ENCODE measurements at regions not wholly inside any gene's neighbourhood (a gene's known extent, or its start where the extent isn't known, plus 50 kb on each side); places are given as distances from the start of the nearest gene placed in this dataset.

- no peak for DNase-seq
- Mint-ChIP-seq H3K27ac (no peak overlapping the region), H3K27me3 (ENCODE audit: low read depth in 2 of 2) (no peaks in the 10 kb centered on the region), H3K4me3 (no peak overlapping the region), H3K4me1 (no peaks in the 10 kb centered on the region), H3K36me3 (peaks cover 12% of the 10 kb centered on the region), H3K9me3 (no peaks in the 10 kb centered on the region)
- H3K36me3 ChIP-seq (ENCODE audit: control insufficient read depth, insufficient read depth, low read length): no peaks in the 10 kb centered on the region
- H3K27me3 ChIP-seq (ENCODE audit: control insufficient read depth, insufficient read depth, low read length): no peaks in the 10 kb centered on the region
- intact Hi-C loops (cut with micrococcal nuclease): no loop called here
- H3K9me3 ChIP-seq (ENCODE audit: control insufficient read depth, insufficient read depth, low read length): no peaks in the 10 kb centered on the region
- no peaks in the 10 kb centered on the region for H3K4me1 ChIP-seq (ENCODE audit: control insufficient read depth, insufficient read depth, low read length)
- 63% methylated on average over 2 of the region's 4 CpGs for WGBS (ENCODE audit: insufficient coverage)
- no peak overlapping the region for H3K27ac ChIP-seq (ENCODE audit: low read length)
- H3K4me3 ChIP-seq (ENCODE audit: low read length): no peak overlapping the region
- no peak for ATAC-seq
- no peak for TF ChIP-seq CTCF (IDR thresholded peaks at IDR 0.05)
Observed at GRCh38 chr3:113070681-113071113, 79.9 kb downstream of the GTPBP8 start.

- DNase-seq: no peak
- no peaks in the 10 kb centered on the region for H3K36me3 ChIP-seq (ENCODE audit: control insufficient read depth, insufficient read depth, low read length)
- H3K4me1 ChIP-seq (ENCODE audit: control insufficient read depth, insufficient read depth, low read length): no peaks in the 10 kb centered on the region
- Mint-ChIP-seq H3K27me3 (ENCODE audit: low read depth in 2 of 2) (peaks cover 0 to 2% of the 10 kb centered on the region in 2 donors), H3K27ac (no peak overlapping the region), H3K9me3 (no peaks in the 10 kb centered on the region), H3K36me3 (no peaks in the 10 kb centered on the region), H3K4me1 (no peaks in the 10 kb centered on the region), H3K4me3 (no peak overlapping the region)
- intact Hi-C loops (cut with micrococcal nuclease): no loop called here
- no peak overlapping the region for H3K27ac ChIP-seq (ENCODE audit: low read length)
- no peak overlapping the region for H3K4me3 ChIP-seq (ENCODE audit: low read length)
- WGBS (ENCODE audit: insufficient coverage): 85% methylated on average over 4 of the region's 4 CpGs
- no peaks in the 10 kb centered on the region for H3K27me3 ChIP-seq (ENCODE audit: control insufficient read depth, insufficient read depth, low read length)
- H3K9me3 ChIP-seq (ENCODE audit: control insufficient read depth, insufficient read depth, low read length): no peaks in the 10 kb centered on the region
- no peak for ATAC-seq
- no peak for TF ChIP-seq CTCF (IDR thresholded peaks at IDR 0.05)
Observed at GRCh38 chr3:113075588-113075987, 84.8 kb downstream of the GTPBP8 start.

- Mint-ChIP-seq H3K4me1 (no peaks in the 10 kb centered on the region), H3K36me3 (no peaks in the 10 kb centered on the region), H3K27ac (no peak overlapping the region), H3K27me3 (ENCODE audit: low read depth in 2 of 2) (peaks cover 0 to 2% of the 10 kb centered on the region in 2 donors), H3K4me3 (no peak overlapping the region), H3K9me3 (no peaks in the 10 kb centered on the region)
- TF ChIP-seq CTCF (IDR thresholded peaks at IDR 0.05): no peak
- intact Hi-C loops (cut with micrococcal nuclease): no loop called here
- Histone ChIP-seq H3K4me1 (ENCODE audit: control insufficient read depth, insufficient read depth, low read length) (no peaks in the 10 kb centered on the region), H3K27me3 (ENCODE audit: control insufficient read depth, insufficient read depth, low read length) (no peaks in the 10 kb centered on the region), H3K27ac (ENCODE audit: low read length) (no peak overlapping the region), H3K36me3 (ENCODE audit: control insufficient read depth, insufficient read depth, low read length) (no peaks in the 10 kb centered on the region), H3K9me3 (ENCODE audit: control insufficient read depth, insufficient read depth, low read length) (no peaks in the 10 kb centered on the region), H3K4me3 (ENCODE audit: low read length) (no peak overlapping the region)
- ATAC-seq (no peak), DNase-seq (no peak)
- WGBS (ENCODE audit: insufficient coverage): 85% methylated on average over 10 of the region's 10 CpGs
Observed at GRCh38 chr3:113079218-113079961, 88.6 kb downstream of the GTPBP8 start.

- H3K36me3 Mint-ChIP-seq: no peaks in the 10 kb centered on the region
- TF ChIP-seq CTCF (IDR thresholded peaks at IDR 0.05): no peak
- no CpG with 5 or more reads among the region's 2 CpGs for WGBS (ENCODE audit: insufficient coverage)
Observed at GRCh38 chr3:113084777-113085176, 94.0 kb downstream of the GTPBP8 start.

More at GRCh38 chr3:113084777-113085176, 94.0 kb downstream of the GTPBP8 start:
- no peaks in the 10 kb centered on the region for H3K27me3 Mint-ChIP-seq (ENCODE audit: low read depth in 2 of 2)
- no peak for ATAC-seq
- no peak overlapping the region for H3K27ac Mint-ChIP-seq
- Histone ChIP-seq H3K36me3 (ENCODE audit: control insufficient read depth, insufficient read depth, low read length) (no peaks in the 10 kb centered on the region), H3K4me3 (ENCODE audit: low read length) (no peak overlapping the region), H3K27me3 (ENCODE audit: control insufficient read depth, insufficient read depth, low read length) (no peaks in the 10 kb centered on the region), H3K9me3 (ENCODE audit: control insufficient read depth, insufficient read depth, low read length) (no peaks in the 10 kb centered on the region), H3K4me1 (ENCODE audit: control insufficient read depth, insufficient read depth, low read length) (no peaks in the 10 kb centered on the region), H3K27ac (ENCODE audit: low read length) (no peak overlapping the region)
- no peak for DNase-seq
- no peak overlapping the region for H3K4me3 Mint-ChIP-seq
- H3K9me3 Mint-ChIP-seq: no peaks in the 10 kb centered on the region
- intact Hi-C loops (cut with micrococcal nuclease): no loop called here
- H3K4me1 Mint-ChIP-seq: no peaks in the 10 kb centered on the region
